ENCODE measurements at regions not wholly inside any gene's neighbourhood (a gene's known extent, or its start where the extent isn't known, plus 50 kb on each side); places are given as distances from the start of the nearest gene placed in this dataset.
"Not testable (repeated sequence)": the region's sequence is repeated elsewhere in the genome, so short reads cannot be mapped to it uniquely, and the experiment has no call there.

GRCh38 chr3:71927505-71928066 lies 142.6 kb upstream of the PROK2 start:
- in situ Hi-C loops (cut with MboI; ENCODE audit: low sequenced_read_pairs), result no loop called here

GRCh38 chr3:71926616-71927015 lies 141.7 kb upstream of the PROK2 start:
- in situ Hi-C loops (cut with MboI; ENCODE audit: low sequenced_read_pairs), result no loop called here

- in situ Hi-C loops (cut with MboI; ENCODE audit: low sequenced_read_pairs), result no loop called here
These were observed 141.3 kb upstream of the PROK2 start for GRCh38 chr3:71926262-71926600.

GRCh38 chr3:71925511-71926261 lies 140.7 kb upstream of the PROK2 start:
- in situ Hi-C loops (cut with MboI; ENCODE audit: low sequenced_read_pairs), result not testable (repeated sequence)

GRCh38 chr3:71924721-71925120 lies 139.8 kb upstream of the PROK2 start:
- in situ Hi-C loops (cut with MboI; ENCODE audit: low sequenced_read_pairs), result no loop called here

- in situ Hi-C loops (cut with MboI; ENCODE audit: low sequenced_read_pairs), result no loop called here
These were observed 136.1 kb upstream of the PROK2 start for GRCh38 chr3:71921036-71921435.

GRCh38 chr3:71919572-71919971 lies 134.6 kb upstream of the PROK2 start:
- in situ Hi-C loops (cut with MboI; ENCODE audit: low sequenced_read_pairs), result no loop called here

- in situ Hi-C loops (cut with MboI; ENCODE audit: low sequenced_read_pairs), result no loop called here
These were observed 132.6 kb upstream of the PROK2 start for GRCh38 chr3:71917545-71917944.

GRCh38 chr3:71916747-71917369 lies 131.9 kb upstream of the PROK2 start:
- in situ Hi-C loops (cut with MboI; ENCODE audit: low sequenced_read_pairs), result no loop called here

GRCh38 chr3:71912839-71913495 lies 128.0 kb upstream of the PROK2 start:
- in situ Hi-C loops (cut with MboI; ENCODE audit: low sequenced_read_pairs), result no loop called here

- in situ Hi-C loops (cut with MboI; ENCODE audit: low sequenced_read_pairs), result no loop called here
These were observed 125.2 kb upstream of the PROK2 start for GRCh38 chr3:71910108-71910507.

GRCh38 chr3:71907996-71908395 lies 123.0 kb upstream of the PROK2 start:
- in situ Hi-C loops (cut with MboI; ENCODE audit: low sequenced_read_pairs), result no loop called here

- in situ Hi-C loops (cut with MboI; ENCODE audit: low sequenced_read_pairs), result no loop called here
These were observed 122.0 kb upstream of the PROK2 start for GRCh38 chr3:71906976-71907375.

- in situ Hi-C loops (cut with MboI; ENCODE audit: low sequenced_read_pairs), result no loop called here
These were observed 120.5 kb upstream of the PROK2 start for GRCh38 chr3:71905426-71905825.

GRCh38 chr3:71903936-71904335 lies 119.0 kb upstream of the PROK2 start:
- in situ Hi-C loops (cut with MboI; ENCODE audit: low sequenced_read_pairs), result no loop called here

- in situ Hi-C loops (cut with MboI; ENCODE audit: low sequenced_read_pairs), result no loop called here
These were observed 118.2 kb upstream of the PROK2 start for GRCh38 chr3:71903112-71903495.

GRCh38 chr3:71902258-71903111 lies 117.5 kb upstream of the PROK2 start:
- in situ Hi-C loops (cut with MboI; ENCODE audit: low sequenced_read_pairs), result no loop called here

GRCh38 chr3:71901645-71902044 lies 116.7 kb upstream of the PROK2 start:
- in situ Hi-C loops (cut with MboI; ENCODE audit: low sequenced_read_pairs), result no loop called here

- in situ Hi-C loops (cut with MboI; ENCODE audit: low sequenced_read_pairs), result no loop called here
These were observed 115.1 kb upstream of the PROK2 start for GRCh38 chr3:71900057-71900456.

GRCh38 chr3:71896751-71897150 lies 111.8 kb upstream of the PROK2 start:
- in situ Hi-C loops (cut with MboI; ENCODE audit: low sequenced_read_pairs), result no loop called here

Measured in HL-60/S4 treated with retinoic acid at 250 ng/mL for 4 days and 3 days (cell line).